Neuronal stem cell (in vitro differentiated cells): ENCODE measurements at regions not wholly inside any gene's neighbourhood (a gene's known extent, or its start where the extent isn't known, plus 50 kb on each side); places are given as distances from the start of the nearest gene placed in this dataset.

Source experiments
- DNase-seq: peaks from one replicate; pipeline ENCODE4 v3.0.0-alpha.2; 2013; ENCODE audit warnings: low spot score
- H2AFZ ChIP-seq: one replicate; pipeline ENCODE4 v1.6.1; 2013; ENCODE audit warnings: mild to moderate bottlenecking, low read length, inconsistent platforms
- H2AK5ac ChIP-seq: 2 replicates; pipeline ENCODE4 v1.6.1; 2013; ENCODE audit warnings: low read depth, mild to moderate bottlenecking, inconsistent platforms, low read length, moderate library complexity, mixed read lengths
- H2BK120ac ChIP-seq: 2 replicates; pipeline ENCODE4 v1.6.1; 2013; ENCODE audit warnings: low read depth, mild to moderate bottlenecking, inconsistent platforms, low read length, moderate library complexity, mixed read lengths
- H2BK12ac ChIP-seq: one replicate; pipeline ENCODE4 v1.6.1; 2013; ENCODE audit warnings: low read length, inconsistent platforms
- H2BK15ac ChIP-seq: 2 replicates; pipeline ENCODE4 v1.6.1; 2013; ENCODE audit warnings: mild to moderate bottlenecking, low read length, inconsistent platforms, mixed read lengths
- H2BK5ac ChIP-seq: one replicate; pipeline ENCODE4 v1.6.1; 2013; ENCODE audit warnings: inconsistent platforms, mild to moderate bottlenecking, low read length, moderate library complexity
- H3K14ac ChIP-seq: one replicate; pipeline ENCODE4 v1.6.1; 2013; ENCODE audit warnings: low read length, inconsistent platforms
- H3K18ac ChIP-seq: 2 replicates; pipeline ENCODE4 v1.6.1; 2013; ENCODE audit warnings: low read length, inconsistent platforms
- H3K23ac ChIP-seq: 2 replicates; pipeline ENCODE4 v1.6.1; 2013; ENCODE audit warnings: low read depth, mild to moderate bottlenecking, mixed read lengths, low read length, inconsistent platforms; ENCODE audit not compliant: poor library complexity
- H3K27ac ChIP-seq: replicated peaks from 3 replicates; pipeline ENCODE4 v1.5.1; 2013; ENCODE audit warnings: low read length, inconsistent platforms
- H3K27me3 ChIP-seq, 3 experiments: 2 replicates each; pipeline ENCODE4 v1.6.1; 2013; ENCODE audit warnings: low read length in 3 of 3, mild to moderate bottlenecking in 2 of 3, inconsistent platforms in 1 of 3, low read depth in 1 of 3, mixed read lengths in 1 of 3, moderate library complexity in 1 of 3; ENCODE audit not compliant: control insufficient read depth in 3 of 3, insufficient read depth in 3 of 3
- H3K36me3 ChIP-seq, 2 donors: replicated peaks in 1 of 2; 2 replicates each; pipeline ENCODE4 v1.6.1; 2013; ENCODE audit warnings: low read length in 2 of 2; ENCODE audit not compliant: control insufficient read depth in 2 of 2, insufficient read depth in 2 of 2
- H3K4ac ChIP-seq: 2 replicates; pipeline ENCODE4 v1.6.1; 2013; ENCODE audit warnings: inconsistent platforms, mild to moderate bottlenecking, low read length, moderate library complexity
- H3K4me1 ChIP-seq, 2 donors: 1 replicate in 1 of 2; 2 replicates in 1 of 2; pipeline ENCODE4 v1.6.1; 2013; ENCODE audit warnings: low read length in 2 of 2, low read depth in 1 of 2; ENCODE audit not compliant: control insufficient read depth in 2 of 2, insufficient read depth in 1 of 2
- H3K4me2 ChIP-seq: one replicate; pipeline ENCODE4 v1.6.1; 2013; ENCODE audit warnings: mild to moderate bottlenecking, low read length, inconsistent platforms; ENCODE audit not compliant: insufficient read depth, poor library complexity, severe bottlenecking
- H3K4me3 ChIP-seq, 2 donors: 2 replicates each; pipeline ENCODE4 v1.5.1; 2013; ENCODE audit warnings: low read length in 2 of 2, mild to moderate bottlenecking in 2 of 2, inconsistent platforms in 1 of 2, moderate library complexity in 1 of 2
- H3K79me1 ChIP-seq: one replicate; pipeline ENCODE4 v1.6.1; 2013; ENCODE audit warnings: low read depth, mild to moderate bottlenecking, inconsistent platforms, low read length, moderate library complexity
- H3K9ac ChIP-seq: one replicate; pipeline ENCODE4 v1.6.1; 2013; ENCODE audit warnings: mild to moderate bottlenecking, low read depth, low read length, inconsistent platforms; ENCODE audit not compliant: poor library complexity
- H3K9me3 ChIP-seq, 2 donors: replicated peaks in 1 of 2; 2 replicates each; pipeline versions ENCODE3 to v1.6.1; 2013; ENCODE audit warnings: low read length in 2 of 2, mild to moderate bottlenecking in 2 of 2, inconsistent platforms in 1 of 2, low read depth in 1 of 2, mixed read lengths in 1 of 2, moderate library complexity in 1 of 2; ENCODE audit not compliant: control insufficient read depth in 2 of 2, insufficient read depth in 1 of 2
- H4K8ac ChIP-seq: one replicate; pipeline ENCODE4 v1.6.1; 2013; ENCODE audit warnings: low read depth, mild to moderate bottlenecking, inconsistent platforms, low read length, moderate library complexity
- H4K91ac ChIP-seq: one replicate; pipeline ENCODE4 v1.6.1; 2013; ENCODE audit warnings: low read length, low read depth, mild to moderate bottlenecking, inconsistent platforms; ENCODE audit not compliant: poor library complexity
- WGBS, 2 donors: extraction: QIAGEN DNeasy Blood & Tissue Kit; methylation state at CpG; one replicate each; pipeline ENCODE4 v1.1.7; 2013; ENCODE audit warnings: missing lambda C conversion rate in 2 of 2, mixed read lengths in 1 of 2; ENCODE audit not compliant: insufficient read length in 2 of 2, insufficient replicate concordance in 1 of 2; ENCODE audit errors: extremely low coverage in 2 of 2; 5-methylcytosine and 5-hydroxymethylcytosine counted together

GRCh38 chr2:807300-807699, 130.1 kb upstream of the TMEM18 start:
- Histone ChIP-seq H2AFZ (no peak overlapping the region), H2AK5ac (no peak overlapping the region), H3K4ac (no peak overlapping the region), H4K8ac (no peak overlapping the region), H4K91ac (no peak overlapping the region), H3K4me3 (no peak overlapping the region), H3K9me3 (no peaks in the 10 kb centered on the region), H3K14ac (no peak overlapping the region), H3K9ac (no peak overlapping the region), H2BK12ac (no peak overlapping the region), H2BK15ac (no peak overlapping the region), H3K23ac (no peak overlapping the region), H2BK5ac (no peak overlapping the region), H3K27ac (no peak overlapping the region), H3K4me2 (no peak overlapping the region), H3K18ac (no peak overlapping the region), H2BK120ac (no peak overlapping the region), H3K27me3 (no peaks in the 10 kb centered on the region), H3K4me1 (no peaks in the 10 kb centered on the region), H3K79me1 (no peaks in the 10 kb centered on the region), H3K36me3 (no peaks in the 10 kb centered on the region)
- no peak for DNase-seq
- no CpG with 5 or more reads among the region's 6 CpGs for WGBS, 2 donors

DNA sequence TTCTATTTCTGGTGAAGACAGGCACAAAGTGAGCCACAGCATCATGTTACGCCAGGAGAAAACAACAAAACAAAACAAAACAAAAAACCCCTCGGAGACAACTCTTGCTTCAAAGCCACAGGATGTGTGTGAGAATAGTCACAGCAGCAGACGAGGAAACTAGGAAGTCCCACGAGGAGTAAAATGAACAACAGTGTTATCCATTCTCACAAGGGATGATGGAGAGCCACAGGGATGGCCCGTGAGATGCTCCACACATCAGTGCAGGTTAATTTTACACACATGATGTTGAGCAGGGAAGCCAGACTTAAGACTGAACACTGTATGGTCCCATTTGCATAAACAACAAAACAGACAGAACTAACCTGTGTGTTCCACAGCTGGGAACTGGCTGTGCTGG, 128.5 kb upstream of the TMEM18 start:
- Histone ChIP-seq H3K79me1 (no peaks in the 10 kb centered on the region), H3K4me3 (no peak overlapping the region), H3K4me2 (no peak overlapping the region), H3K4ac (no peak overlapping the region), H3K9ac (no peak overlapping the region), H4K91ac (no peak overlapping the region), H3K27me3 (no peaks in the 10 kb centered on the region), H2BK5ac (no peak overlapping the region), H2AFZ (no peak overlapping the region), H3K9me3 (no peaks in the 10 kb centered on the region), H4K8ac (no peak overlapping the region), H2BK120ac (no peak overlapping the region), H3K36me3 (no peaks in the 10 kb centered on the region), H3K23ac (no peak overlapping the region), H2BK15ac (no peak overlapping the region), H3K14ac (no peak overlapping the region), H2BK12ac (no peak overlapping the region), H3K18ac (no peak overlapping the region), H3K4me1 (no peaks in the 10 kb centered on the region), H3K27ac (no peak overlapping the region), H2AK5ac (no peak overlapping the region)
- no peak for DNase-seq
- no CpG with 5 or more reads among the region's 5 CpGs for WGBS, 2 donors

- H3K4me1 ChIP-seq: no peaks in the 10 kb centered on the region
- no peak overlapping the region for H3K4ac ChIP-seq
- H2BK120ac ChIP-seq: no peak overlapping the region
- H2BK5ac ChIP-seq: no peak overlapping the region
- no peak for DNase-seq
- no peak overlapping the region for H3K18ac ChIP-seq
- no peaks in the 10 kb centered on the region for H3K27me3 ChIP-seq
- H2BK12ac ChIP-seq: no peak overlapping the region
- no peak overlapping the region for H3K27ac ChIP-seq
- H4K8ac ChIP-seq: no peak overlapping the region
- H2AK5ac ChIP-seq: no peak overlapping the region
- no peaks in the 10 kb centered on the region for H3K9me3 ChIP-seq
- peak overlapping the region; percentile 14 for H2BK15ac ChIP-seq
- no peak overlapping the region for H4K91ac ChIP-seq
- no peak overlapping the region for H3K4me3 ChIP-seq
- H2AFZ ChIP-seq: no peak overlapping the region
- no CpG with 5 or more reads among the region's 6 CpGs for WGBS, 2 donors
- H3K4me2 ChIP-seq: no peak overlapping the region
- no peaks in the 10 kb centered on the region for H3K79me1 ChIP-seq
- H3K9ac ChIP-seq: no peak overlapping the region
- no peaks in the 10 kb centered on the region for H3K36me3 ChIP-seq
- no peak overlapping the region for H3K14ac ChIP-seq
- no peak overlapping the region for H3K23ac ChIP-seq
Observed at GRCh38 chr2:797993-798392, 120.8 kb upstream of the TMEM18 start.

- Histone ChIP-seq H3K4me1 (no peaks in the 10 kb centered on the region), H2AFZ (no peak overlapping the region), H4K8ac (no peak overlapping the region), H3K14ac (no peak overlapping the region), H3K79me1 (no peaks in the 10 kb centered on the region), H3K18ac (no peak overlapping the region), H2AK5ac (no peak overlapping the region), H3K36me3 (no peaks in the 10 kb centered on the region), H2BK120ac (no peak overlapping the region), H3K4ac (no peak overlapping the region), H4K91ac (no peak overlapping the region), H3K27ac (no peak overlapping the region), H3K4me3 (no peak overlapping the region), H2BK12ac (no peak overlapping the region), H2BK15ac (peak overlapping the region; percentile 14), H3K9ac (no peak overlapping the region), H3K4me2 (no peak overlapping the region), H3K23ac (no peak overlapping the region), H2BK5ac (no peak overlapping the region), H3K27me3 (no peaks in the 10 kb centered on the region), H3K9me3 (no peaks in the 10 kb centered on the region)
- no peak for DNase-seq
- WGBS, 2 donors: no CpG with 5 or more reads among the region's 8 CpGs
Observed at GRCh38 chr2:797556-797955, 120.3 kb upstream of the TMEM18 start.
